CD14-positive monocyte (primary cell): ENCODE measurements at regions not wholly inside any gene's neighbourhood (a gene's known extent, or its start where the extent isn't known, plus 50 kb on each side); places are given as distances from the start of the nearest gene placed in this dataset.

ENCODE experiments used
- DNase-seq, 3 donors: peaks; one replicate each; pipeline ENCODE4 v3.0.0-alpha.2; 2011 to 2022
- H2AFZ ChIP-seq: 2 replicates; pipeline ENCODE4 v1.6.0; 2012; ENCODE audit warnings: mild to moderate bottlenecking, low read depth, low read length, inconsistent platforms; ENCODE audit not compliant: insufficient read depth, poor library complexity, severe bottlenecking
- H3K27ac ChIP-seq, 2 donors: 1 replicate in 1 of 2; 2 replicates in 1 of 2; pipeline ENCODE4 v1.5.1; 2012 to 2013; ENCODE audit warnings: low read length in 2 of 2, control low read depth in 1 of 2, inconsistent platforms in 1 of 2, low read depth in 1 of 2, mild to moderate bottlenecking in 1 of 2
- H3K27me3 ChIP-seq, 2 donors: one replicate each; pipeline versions ENCODE4 v1.6.0 to v1.6.1; 2011 to 2013; ENCODE audit warnings: low read length in 2 of 2; ENCODE audit not compliant: control insufficient read depth in 2 of 2, insufficient read depth in 2 of 2
- H3K36me3 ChIP-seq, 2 donors: replicated peaks in 1 of 2; 1 replicate in 1 of 2; 2 replicates in 1 of 2; pipeline versions ENCODE4 v1.5.1 to v1.6.1; 2012 to 2013; ENCODE audit warnings: low read length in 2 of 2, control low read depth in 1 of 2, inconsistent platforms in 1 of 2, mild to moderate bottlenecking in 1 of 2; ENCODE audit not compliant: insufficient read depth in 2 of 2, control insufficient read depth in 1 of 2
- H3K4me1 ChIP-seq, 2 donors: 1 replicate in 1 of 2; 2 replicates in 1 of 2; pipeline versions ENCODE4 v1.5.1 to v1.6.1; 2012 to 2013; ENCODE audit warnings: low read length in 2 of 2, control low read depth in 1 of 2, inconsistent platforms in 1 of 2, mild to moderate bottlenecking in 1 of 2, moderate library complexity in 1 of 2; ENCODE audit not compliant: insufficient read depth in 2 of 2, control insufficient read depth in 1 of 2
- H3K4me2 ChIP-seq: replicated peaks from 2 replicates; pipeline ENCODE3; 2012; ENCODE audit warnings: low read length, moderate library complexity, mild to moderate bottlenecking; ENCODE audit not compliant: poor library complexity, severe bottlenecking; ENCODE audit errors: extremely low read depth
- H3K4me3 ChIP-seq, 3 experiments: fragments of 200-600 bp in 1 of 3; sonication (generic) in 1 of 3; replicated peaks in 1 of 3; 1 replicate in 2 of 3; 2 replicates in 1 of 3; pipeline ENCODE4 v1.5.1; 2011 to 2013; ENCODE audit warnings: low read length in 3 of 3, mild to moderate bottlenecking in 3 of 3, control low read depth in 2 of 3, low read depth in 2 of 3, inconsistent platforms in 1 of 3, moderate library complexity in 1 of 3
- H3K79me2 ChIP-seq: 2 replicates; pipeline ENCODE4 v1.6.0; 2012; ENCODE audit warnings: mild to moderate bottlenecking, control low read depth, inconsistent platforms, low read length, moderate library complexity; ENCODE audit not compliant: insufficient read depth
- H3K9ac ChIP-seq: 2 replicates; pipeline ENCODE4 v1.6.0; 2017; ENCODE audit warnings: low read length, mild to moderate bottlenecking; ENCODE audit not compliant: insufficient read depth, poor library complexity, severe bottlenecking
- H3K9me3 ChIP-seq, 2 donors: replicated peaks in 1 of 2; 1 replicate in 1 of 2; 2 replicates in 1 of 2; pipeline versions ENCODE4 v1.5.1 to v1.6.1; 2012 to 2013; ENCODE audit warnings: low read length in 2 of 2, control low read depth in 1 of 2; ENCODE audit not compliant: control insufficient read depth in 1 of 2, insufficient read depth in 1 of 2
- H4K20me1 ChIP-seq: 2 replicates; pipeline ENCODE4 v1.6.0; 2012; ENCODE audit warnings: mild to moderate bottlenecking, low read length, control low read depth, moderate library complexity; ENCODE audit not compliant: insufficient read depth
- H3K27ac Mint-ChIP-seq, 7 donors: one replicate each; pipeline ENCODE4 v1.8.0; 2020; ENCODE audit warnings: mild to moderate bottlenecking in 7 of 7, mixed read lengths in 7 of 7, moderate library complexity in 6 of 7, inconsistent platforms in 2 of 7
- H3K27me3 Mint-ChIP-seq, 3 donors: one replicate each; pipeline ENCODE4 v1.8.0; 2021 to 2022; ENCODE audit warnings: low read depth in 3 of 3, mild to moderate bottlenecking in 3 of 3, mixed read lengths in 3 of 3, moderate library complexity in 3 of 3, inconsistent platforms in 1 of 3
- H3K36me3 Mint-ChIP-seq, 2 donors: one replicate each; pipeline ENCODE4 v1.8.0; 2020; ENCODE audit warnings: mixed read lengths in 2 of 2, inconsistent platforms in 1 of 2, mild to moderate bottlenecking in 1 of 2
- H3K4me1 Mint-ChIP-seq: one replicate; pipeline ENCODE4 v1.8.0; 2020; ENCODE audit warnings: mild to moderate bottlenecking, mixed read lengths
- H3K4me3 Mint-ChIP-seq, 2 donors: one replicate each; pipeline ENCODE4 v1.8.0; 2020; ENCODE audit warnings: mild to moderate bottlenecking in 2 of 2, mixed read lengths in 2 of 2, moderate library complexity in 1 of 2
- H3K9me3 Mint-ChIP-seq, 7 donors: one replicate each; pipeline ENCODE4 v1.8.0; 2020 to 2022; ENCODE audit warnings: mixed read lengths in 7 of 7, mild to moderate bottlenecking in 6 of 7, moderate library complexity in 6 of 7, inconsistent platforms in 2 of 7
- WGBS: methylation state at CpG from one replicate; pipeline ENCODE4 v1.1.5; 2013; ENCODE audit warnings: missing lambda C conversion rate; ENCODE audit not compliant: insufficient coverage; 5-methylcytosine and 5-hydroxymethylcytosine counted together
- intact Hi-C, 2 donors: fragments of 100-400 bp; cut with micrococcal nuclease; formaldehyde crosslinking; loops; one replicate each; pipeline versions ENCODE4 v1.15.0 to v1.15.1; 2023
- TF ChIP-seq, protein P1 (sequence below): fragments of 200-600 bp; IDR thresholded peaks from one replicate; pipeline ENCODE4 v1.8.0; 2022; ENCODE audit warnings: antibody characterized with exemption, mild to moderate bottlenecking

DNA sequence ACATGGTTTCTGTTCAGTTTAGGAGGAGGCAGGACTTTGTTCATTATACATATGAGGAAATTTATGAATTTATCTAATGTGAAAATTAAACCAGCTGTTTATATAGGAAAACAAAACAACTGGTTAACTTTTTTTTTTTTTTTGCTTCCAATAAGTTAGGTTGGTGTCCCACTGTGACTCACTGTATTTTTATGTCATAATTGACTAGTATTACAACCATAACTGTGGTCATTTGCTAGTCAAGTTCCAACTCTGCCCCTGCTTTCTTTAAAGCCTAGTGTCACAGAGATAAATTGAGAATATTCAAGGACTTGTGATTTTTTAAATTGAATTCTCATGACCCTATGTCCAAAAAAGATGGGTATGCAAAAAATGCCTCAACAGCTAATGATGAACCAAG is 227.7 kb downstream of the BCAT1 start:
- Histone ChIP-seq H2AFZ (no peak overlapping the region), H3K4me3 (no peak overlapping the region), H3K27me3 (no peaks in the 10 kb centered on the region), H3K4me1 (peaks cover 0 to 10% of the 10 kb centered on the region in 2 donors), H3K9ac (no peak overlapping the region), H3K27ac (no peak overlapping the region), H3K36me3 (no peaks in the 10 kb centered on the region), H3K9me3 (no peaks in the 10 kb centered on the region), H3K79me2 (no peaks in the 10 kb centered on the region), H4K20me1 (no peaks in the 10 kb centered on the region), H3K4me2 (no peak overlapping the region)
- H3K9me3 Mint-ChIP-seq: peaks cover 0 to 6% (median 3%) of the 10 kb centered on the region in 7 donors
- H3K27me3 Mint-ChIP-seq: peaks cover 0 to 3% (median 0%) of the 10 kb centered on the region in 3 donors
- no peak overlapping the region for H3K4me3 Mint-ChIP-seq
- TF ChIP-seq, protein P1, sequence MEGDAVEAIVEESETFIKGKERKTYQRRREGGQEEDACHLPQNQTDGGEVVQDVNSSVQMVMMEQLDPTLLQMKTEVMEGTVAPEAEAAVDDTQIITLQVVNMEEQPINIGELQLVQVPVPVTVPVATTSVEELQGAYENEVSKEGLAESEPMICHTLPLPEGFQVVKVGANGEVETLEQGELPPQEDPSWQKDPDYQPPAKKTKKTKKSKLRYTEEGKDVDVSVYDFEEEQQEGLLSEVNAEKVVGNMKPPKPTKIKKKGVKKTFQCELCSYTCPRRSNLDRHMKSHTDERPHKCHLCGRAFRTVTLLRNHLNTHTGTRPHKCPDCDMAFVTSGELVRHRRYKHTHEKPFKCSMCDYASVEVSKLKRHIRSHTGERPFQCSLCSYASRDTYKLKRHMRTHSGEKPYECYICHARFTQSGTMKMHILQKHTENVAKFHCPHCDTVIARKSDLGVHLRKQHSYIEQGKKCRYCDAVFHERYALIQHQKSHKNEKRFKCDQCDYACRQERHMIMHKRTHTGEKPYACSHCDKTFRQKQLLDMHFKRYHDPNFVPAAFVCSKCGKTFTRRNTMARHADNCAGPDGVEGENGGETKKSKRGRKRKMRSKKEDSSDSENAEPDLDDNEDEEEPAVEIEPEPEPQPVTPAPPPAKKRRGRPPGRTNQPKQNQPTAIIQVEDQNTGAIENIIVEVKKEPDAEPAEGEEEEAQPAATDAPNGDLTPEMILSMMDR: no peak
- peak in 1 of 3 donors; percentile 28 for DNase-seq
- H3K4me1 Mint-ChIP-seq: peaks cover 17% of the 10 kb centered on the region
- no peaks in the 10 kb centered on the region for H3K36me3 Mint-ChIP-seq
- intact Hi-C loops: loop anchor here in 1 of 2 donors (10.0 kb wide), 1 partner anchor 156 kb away; no protein-coding TSS in a partner anchor
- H3K27ac Mint-ChIP-seq: no peak overlapping the region

DNA sequence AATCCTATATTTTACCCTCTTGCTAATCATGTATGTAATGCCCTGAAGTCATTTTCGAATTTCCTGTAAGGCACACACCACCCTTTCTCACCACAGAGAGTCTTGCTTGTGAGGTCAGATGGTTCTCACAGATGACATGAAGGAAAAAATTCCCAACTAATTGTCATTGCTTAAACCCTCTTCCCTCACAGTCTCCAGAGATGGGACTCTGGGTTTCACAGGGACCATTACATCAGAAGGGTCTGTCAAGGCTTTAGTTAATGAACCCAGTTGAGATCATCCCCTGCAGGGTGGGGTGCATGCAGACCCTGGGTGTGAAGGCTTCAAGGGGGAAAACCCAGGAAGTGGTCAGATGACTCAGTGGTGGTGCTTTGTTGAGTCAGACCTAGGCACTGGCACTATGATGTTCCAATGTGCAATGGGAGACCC is 229.6 kb downstream of the BCAT1 start:
- H3K27ac ChIP-seq: no peak overlapping the region
- H3K79me2 ChIP-seq: no peaks in the 10 kb centered on the region
- no peaks in the 10 kb centered on the region for H3K36me3 Mint-ChIP-seq
- H3K4me3 Mint-ChIP-seq: no peak overlapping the region
- peaks cover 16% of the 10 kb centered on the region for H3K4me1 Mint-ChIP-seq
- H3K9me3 ChIP-seq: no peaks in the 10 kb centered on the region
- DNase-seq: peak; percentile 55 to 91 (median 56)
- peak overlapping the region; percentile 27 for H2AFZ ChIP-seq
- H3K4me3 ChIP-seq: no peak overlapping the region
- intact Hi-C loops: no loop called here
- no peaks in the 10 kb centered on the region for H4K20me1 ChIP-seq
- peaks cover 0 to 3% (median 0%) of the 10 kb centered on the region in 3 donors for H3K27me3 Mint-ChIP-seq
- H3K9me3 Mint-ChIP-seq: peaks cover 0 to 5% (median 1%) of the 10 kb centered on the region in 7 donors
- peak overlapping the region in 3 of 7 donors; percentile 15 to 38 (median 23) for H3K27ac Mint-ChIP-seq
- no peaks in the 10 kb centered on the region for H3K27me3 ChIP-seq
- H3K9ac ChIP-seq: no peak overlapping the region
- TF ChIP-seq, protein P1: no peak
- peaks cover 0 to 10% of the 10 kb centered on the region in 2 donors for H3K4me1 ChIP-seq
- no peak overlapping the region for H3K4me2 ChIP-seq
- H3K36me3 ChIP-seq: no peaks in the 10 kb centered on the region
- WGBS: no CpG with 5 or more reads among the region's 1 CpG
